Left ventricle myocardium superior (tissue), 1 donor: ENCODE measurements at regions not wholly inside any gene's neighbourhood (a gene's known extent, or its start where the extent isn't known, plus 50 kb on each side); places are given as distances from the start of the nearest gene placed in this dataset.
A peak's percentile ranks its signal among the peaks of the same experiment; 100 is the strongest.

Source experiments
- ATAC-seq: fragments of 200-7000 bp; cut with Tn5 transposase; one replicate; pipeline ENCODE4 v1.9.1; 2020; ENCODE audit warnings: mild to moderate bottlenecking, moderate library complexity
- DNase-seq: peaks from one replicate; pipeline ENCODE4 v3.0.0-alpha.2; 2020
- intact Hi-C: fragments of 100-400 bp; cut with micrococcal nuclease; formaldehyde crosslinking; loops from one replicate; pipeline ENCODE4 v1.11.0; 2022
- donor health status: DM: no; HTN: yes; CAD: no; lungs with severe emphysema.

DNA sequence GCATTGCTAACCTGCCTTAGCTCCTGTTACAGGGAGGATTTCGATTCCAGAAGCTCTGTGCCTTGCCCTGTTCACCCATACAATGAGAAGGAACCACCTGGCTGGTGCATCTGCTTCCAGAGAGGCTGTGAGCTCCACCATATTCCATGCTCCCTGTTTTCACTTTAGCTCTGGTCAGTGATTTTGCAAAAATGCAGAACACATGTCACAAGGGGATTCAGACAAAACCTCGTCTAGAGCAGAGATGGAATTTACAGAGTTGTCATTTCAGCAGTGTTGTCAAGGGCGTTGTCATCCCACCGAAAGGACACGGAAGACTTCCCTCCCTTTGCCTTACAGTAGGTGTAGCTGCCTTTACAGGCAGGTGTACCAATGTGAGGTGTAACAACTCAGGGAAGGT, 223.0 kb upstream of the ARID1B start:
- ATAC-seq (no peak), DNase-seq (no peak)
- intact Hi-C loops: no loop called here

DNA sequence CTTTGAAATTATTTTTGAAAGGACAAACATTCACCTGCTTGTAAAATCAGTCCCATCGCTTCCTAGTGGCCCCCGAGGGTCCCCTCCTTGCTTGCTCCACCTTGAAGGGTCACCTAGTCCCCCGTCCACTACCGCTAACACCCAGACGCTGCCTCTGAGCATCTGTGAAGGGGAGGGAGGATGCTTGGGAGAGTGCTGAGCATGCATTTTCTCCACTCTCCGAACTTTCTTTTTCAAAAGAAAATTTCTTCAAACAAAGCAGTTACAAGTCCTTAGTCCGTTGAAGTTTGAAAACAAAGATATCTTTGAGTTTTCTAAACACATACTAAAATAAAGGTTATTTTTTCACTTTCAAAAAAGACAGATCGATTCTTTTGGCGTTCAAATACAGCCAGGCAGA, 224.3 kb upstream of the ARID1B start:
- intact Hi-C loops: no loop called here
- DNase-seq: no peak
- ATAC-seq: no peak

DNA sequence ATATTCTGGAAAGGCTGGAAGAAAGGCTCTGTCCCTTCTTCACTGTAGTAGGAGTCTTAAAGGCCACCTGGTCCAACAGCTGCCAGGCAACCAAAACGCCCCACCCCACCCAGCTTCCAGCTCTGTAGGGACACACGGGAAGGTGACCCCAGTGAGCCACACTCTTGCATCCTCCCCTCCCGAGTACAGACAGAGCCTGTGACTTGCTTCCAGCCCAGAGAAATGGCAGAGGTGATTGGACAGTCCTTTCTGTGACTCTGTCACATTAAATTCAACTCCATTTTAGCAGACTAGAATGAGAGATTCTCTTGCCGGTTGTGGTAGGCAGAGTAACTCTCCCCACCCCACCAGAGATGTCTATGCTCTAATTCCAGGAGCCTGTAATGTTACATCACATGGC, 226.2 kb upstream of the ARID1B start:
- DNase-seq: no peak
- intact Hi-C loops: no loop called here
- no peak for ATAC-seq

DNA sequence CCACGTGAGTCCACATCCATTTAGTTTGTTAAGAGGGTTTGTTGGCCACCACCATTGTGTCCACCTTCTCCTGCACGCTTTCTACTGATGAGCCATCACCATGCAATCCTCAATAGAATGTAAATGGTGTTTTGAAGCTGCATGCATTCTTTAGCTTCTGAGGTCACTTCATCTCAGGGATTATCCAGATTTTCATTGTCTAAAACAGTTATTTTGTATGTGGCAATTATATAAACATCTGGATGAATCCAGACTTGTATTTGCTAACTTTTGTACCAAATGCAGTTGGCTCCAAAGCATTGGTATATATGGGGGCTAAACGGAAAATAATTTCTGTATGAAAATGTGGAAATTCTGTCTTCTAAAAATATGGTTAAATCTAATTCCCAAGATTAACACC, 231.2 kb upstream of the ARID1B start:
- intact Hi-C loops: no loop called here
- DNase-seq (no peak), ATAC-seq (no peak)

DNA sequence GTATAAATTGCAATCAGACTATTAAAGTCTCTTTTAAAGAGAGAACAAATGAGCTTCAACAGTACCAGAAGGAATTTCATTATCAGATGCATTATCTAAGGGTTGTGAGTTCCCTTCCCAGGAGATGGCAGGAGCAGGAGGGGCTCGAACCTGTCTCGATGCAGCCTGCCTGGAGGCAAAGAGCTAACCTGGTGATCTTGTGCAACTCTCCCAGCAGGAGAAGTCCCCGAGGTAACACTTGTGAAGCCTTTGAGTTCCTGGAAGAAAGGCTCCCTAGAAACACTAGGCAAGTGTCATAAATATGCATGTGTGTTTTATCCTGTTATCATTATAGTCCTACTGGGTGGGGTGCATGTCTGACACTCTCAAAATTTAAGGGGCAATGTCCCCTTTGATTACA, 232.2 kb upstream of the ARID1B start:
- ATAC-seq (no peak), DNase-seq (no peak)
- intact Hi-C loops: no loop called here

DNA sequence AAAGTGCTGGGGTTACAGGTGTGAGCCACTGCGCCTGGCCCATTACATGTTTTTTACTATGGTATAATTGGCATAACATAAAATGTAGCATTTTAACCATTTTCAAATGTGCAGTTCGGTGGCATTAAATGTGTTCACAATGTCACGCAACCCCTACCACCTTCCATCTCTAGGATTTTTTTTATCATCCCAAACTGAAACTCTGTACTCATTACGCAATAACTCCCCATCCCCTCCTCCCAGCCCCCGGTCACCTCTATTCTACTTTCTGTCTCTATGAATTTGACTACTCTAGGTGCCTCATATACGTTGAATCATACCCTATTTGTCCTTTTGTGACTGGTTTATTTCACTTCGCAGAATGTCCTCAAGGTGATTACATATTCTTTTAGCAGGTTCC, 233.1 kb upstream of the ARID1B start:
- ATAC-seq: no peak
- intact Hi-C loops: no loop called here
- no peak for DNase-seq

DNA sequence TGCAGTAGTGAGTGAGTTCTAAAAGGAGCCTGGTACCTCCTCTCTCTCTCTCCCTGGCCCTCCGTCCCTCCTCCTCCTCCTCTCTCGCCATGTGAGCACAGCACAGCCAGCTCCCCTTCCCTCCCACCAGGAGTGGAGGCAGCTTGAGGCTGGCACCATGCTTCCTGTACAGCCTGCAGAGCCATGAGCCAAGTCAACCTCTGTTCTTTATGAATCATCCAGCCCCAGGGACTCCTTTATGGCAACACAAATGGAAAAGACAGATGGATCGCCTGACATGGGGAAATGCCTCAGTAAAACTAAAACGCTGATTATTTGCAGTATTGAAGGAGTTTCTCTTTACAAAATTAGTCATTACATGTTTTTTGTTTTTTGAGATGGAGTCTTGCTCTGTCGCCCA, 233.7 kb upstream of the ARID1B start:
- intact Hi-C loops: no loop called here
- ATAC-seq (no peak), DNase-seq (no peak)

DNA sequence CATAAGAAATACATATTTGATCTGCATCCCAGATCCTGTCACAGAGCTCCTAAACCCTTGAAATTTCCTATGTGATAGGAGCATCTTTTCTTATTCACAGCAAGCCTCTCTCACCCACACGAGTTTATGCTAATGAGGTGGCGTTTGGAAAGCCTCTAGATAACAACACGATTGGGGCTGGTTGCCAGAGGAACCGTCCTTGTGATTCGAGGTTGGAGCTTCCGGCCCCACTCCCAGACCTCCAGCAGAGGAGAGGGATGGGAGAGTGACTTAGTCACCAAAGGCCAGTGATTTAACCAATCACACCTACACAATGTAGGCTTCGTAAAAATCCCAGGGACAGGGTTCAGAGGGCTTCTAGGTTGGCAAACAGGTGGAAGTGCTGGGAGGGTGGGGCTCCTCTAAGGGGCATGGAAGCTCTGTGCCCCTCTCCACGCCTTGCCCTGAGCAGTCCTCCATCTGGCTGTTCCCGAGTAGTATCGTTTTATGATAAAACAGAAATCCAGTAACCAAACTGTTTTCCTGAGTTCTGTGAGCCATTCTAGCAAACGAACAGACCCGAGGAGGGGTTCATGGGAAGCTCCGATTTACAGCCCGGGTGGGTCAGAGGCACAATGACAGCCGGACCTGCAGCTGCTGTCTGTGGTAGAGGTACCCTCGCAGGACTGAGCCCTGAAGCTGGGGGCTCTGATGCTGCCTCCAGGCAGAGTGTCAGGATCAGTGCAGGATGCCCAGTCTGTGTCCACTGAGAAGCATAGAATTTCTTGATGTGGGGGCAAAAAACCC, 238.1 kb upstream of the ARID1B start:
- no peak for ATAC-seq
- no peak for DNase-seq
- intact Hi-C loops: no loop called here

DNA sequence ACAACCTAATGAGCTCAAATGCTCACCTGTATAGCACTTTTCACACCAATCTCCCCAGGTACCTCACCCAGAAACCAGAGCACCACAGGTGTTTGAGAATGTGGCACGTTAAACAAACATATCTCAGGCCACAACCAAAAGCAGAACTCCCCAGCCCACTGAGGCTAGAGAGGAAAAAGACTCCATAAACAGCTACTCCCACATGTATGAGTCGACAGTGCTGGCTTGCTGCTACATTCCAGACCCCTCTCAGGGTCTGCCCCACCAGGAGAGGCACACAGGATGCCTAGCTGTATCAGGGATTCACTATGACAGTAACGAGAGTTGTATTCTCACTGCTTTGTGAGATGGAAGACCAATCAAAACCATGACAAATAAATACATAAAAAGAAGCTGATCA, 242.6 kb upstream of the ARID1B start:
- DNase-seq (no peak), ATAC-seq (no peak)
- intact Hi-C loops: no loop called here

DNA sequence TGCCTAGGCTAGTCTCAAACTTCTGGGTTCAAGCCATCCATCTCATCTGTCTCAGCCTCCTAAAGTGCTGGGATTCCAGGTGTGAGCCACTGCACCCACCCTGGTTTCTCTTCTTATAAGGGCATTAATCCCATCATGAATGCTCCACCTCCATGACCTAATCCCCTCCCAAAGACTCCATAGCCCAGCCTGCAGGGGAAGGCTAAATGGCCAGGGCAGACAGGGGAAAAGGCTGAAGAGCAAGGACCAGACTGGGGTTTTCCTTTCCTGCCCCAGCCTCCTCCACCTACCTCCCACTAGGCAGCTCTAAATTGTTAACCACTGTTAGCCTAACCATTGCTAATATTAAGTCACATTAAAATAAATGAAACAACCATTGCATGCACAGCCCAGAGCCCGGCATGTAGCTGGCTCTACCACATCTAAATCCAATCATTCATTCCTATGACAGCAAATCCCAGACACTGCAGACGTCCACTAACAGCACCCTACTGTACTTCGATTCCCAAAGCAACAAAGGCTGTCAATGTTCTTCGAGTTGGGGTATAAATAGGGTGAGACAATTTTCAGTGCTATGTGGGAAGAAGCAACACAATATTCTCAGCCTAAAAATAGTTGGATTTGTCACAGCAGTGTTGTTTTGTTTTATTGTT, 243.2 kb upstream of the ARID1B start:
- ATAC-seq: no peak
- intact Hi-C loops: no loop called here
- DNase-seq: no peak

DNA sequence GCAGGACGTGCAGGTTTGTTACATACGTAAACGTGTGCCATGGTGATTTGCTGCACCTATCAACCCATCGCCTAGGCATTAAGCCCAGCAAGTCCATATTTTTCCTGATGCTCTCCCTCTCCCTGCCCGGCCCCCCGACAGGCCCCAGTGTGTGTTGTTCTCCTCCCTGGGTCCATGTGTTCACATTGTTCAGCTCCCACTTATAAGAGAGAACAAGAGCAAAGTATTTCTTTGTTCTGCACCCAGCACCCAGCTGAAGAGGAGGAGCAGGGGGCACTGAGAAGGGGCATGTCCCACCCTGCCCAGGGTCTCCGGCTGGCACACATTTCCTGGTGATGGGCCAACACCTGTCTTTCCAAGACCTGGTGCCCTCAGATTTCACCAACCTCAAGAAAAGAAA, 251.1 kb upstream of the ARID1B start:
- ATAC-seq (no peak), DNase-seq (no peak)
- intact Hi-C loops: no loop called here

DNA sequence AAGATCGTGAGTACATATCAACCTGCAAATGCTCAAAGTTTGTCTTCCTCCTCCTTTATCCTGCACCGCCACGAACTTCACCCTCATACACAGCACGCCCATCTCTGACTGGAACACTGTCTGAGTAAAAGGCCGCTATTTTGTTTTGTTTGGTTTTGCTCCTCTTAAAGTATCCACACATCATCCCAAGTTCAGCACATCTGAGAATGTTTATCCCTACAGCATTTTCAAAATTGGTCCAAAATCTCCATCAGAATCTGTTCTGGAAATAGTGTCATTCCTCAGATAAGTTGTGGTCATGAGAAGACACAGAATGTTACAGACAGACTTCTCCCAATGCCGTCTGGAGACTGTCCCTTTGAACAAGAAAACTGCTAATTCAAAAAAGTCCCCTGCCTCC, 251.6 kb upstream of the ARID1B start:
- intact Hi-C loops: no loop called here
- ATAC-seq (no peak), DNase-seq (no peak)

DNA sequence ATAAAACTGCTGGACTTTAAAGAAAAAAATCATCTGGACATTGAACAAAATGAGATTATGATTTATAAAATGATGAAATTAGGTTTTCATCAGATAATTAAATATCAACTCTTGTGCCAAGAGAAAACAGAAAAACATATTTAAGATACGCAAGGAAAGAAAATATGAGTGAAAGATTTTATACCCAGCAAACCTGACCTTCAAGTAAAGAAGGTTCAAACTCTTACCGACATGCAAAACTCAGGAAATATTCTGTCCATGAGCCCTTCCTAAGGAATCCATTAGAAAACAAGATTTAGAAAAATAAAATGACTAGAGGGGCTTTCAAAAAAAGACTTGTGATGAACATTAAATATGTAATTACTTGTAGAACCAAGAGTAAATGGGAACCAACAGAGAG, 257.2 kb upstream of the ARID1B start:
- DNase-seq (no peak), ATAC-seq (no peak)
- intact Hi-C loops: no loop called here

DNA sequence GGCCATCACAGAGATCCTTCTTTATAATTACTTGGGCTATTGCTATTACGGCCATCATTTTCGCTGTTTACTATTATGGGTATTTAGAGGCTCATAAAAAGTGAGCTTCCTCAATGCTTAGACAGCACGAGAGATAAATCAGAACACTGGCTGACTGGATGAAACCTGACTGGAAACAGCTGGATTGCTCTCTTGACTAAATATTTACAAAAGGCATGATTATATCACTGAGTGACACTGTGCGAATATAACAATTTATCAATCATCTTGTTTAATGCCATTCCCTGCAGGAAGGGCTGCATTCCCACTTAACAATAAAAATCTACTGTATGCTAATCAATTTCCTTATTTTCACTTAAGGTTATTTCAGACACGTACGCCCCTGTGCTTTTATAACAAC, 260.1 kb upstream of the ARID1B start:
- DNase-seq (no peak), ATAC-seq (no peak)
- intact Hi-C loops: no loop called here

DNA sequence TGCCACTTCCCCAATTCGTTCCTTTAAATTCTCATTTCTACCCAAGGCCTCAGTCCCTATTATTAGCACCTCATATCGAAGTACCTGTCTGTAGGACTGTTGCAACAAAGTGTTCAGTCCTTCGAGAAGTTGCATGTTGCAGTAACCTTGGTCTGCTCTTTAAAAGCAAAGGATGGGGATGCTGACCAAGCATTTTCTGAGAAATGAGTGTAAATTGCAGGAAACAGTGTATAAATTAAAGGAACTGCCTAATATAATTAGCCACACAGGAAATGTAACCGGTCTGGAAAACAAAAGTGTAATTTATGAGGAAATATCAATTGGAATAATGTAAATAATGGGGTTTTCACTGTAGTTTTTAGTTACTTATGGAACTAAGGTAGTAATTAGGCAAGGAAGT, 261.9 kb upstream of the ARID1B start:
- intact Hi-C loops: no loop called here
- ATAC-seq (no peak), DNase-seq (no peak)

DNA sequence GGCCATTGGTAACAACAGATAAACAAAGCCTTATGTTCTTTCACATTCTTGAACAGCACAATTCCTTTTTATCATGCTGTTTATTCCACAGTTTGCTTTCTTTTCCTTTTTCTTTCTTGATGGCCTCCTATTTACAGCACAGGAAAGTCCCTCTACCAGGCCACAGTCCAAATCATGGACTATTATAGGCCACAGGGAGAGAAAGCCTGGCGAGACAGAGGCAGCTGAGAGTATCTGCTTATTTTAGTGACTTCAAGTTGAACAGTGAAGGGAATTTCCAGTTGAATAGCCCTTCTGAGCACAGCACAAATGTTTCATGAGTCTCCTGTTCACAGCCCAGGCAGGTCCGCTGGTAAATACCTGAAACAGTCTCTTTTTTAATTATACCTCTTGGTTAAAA, 263.7 kb upstream of the ARID1B start:
- no peak for DNase-seq
- peak; percentile 38 for ATAC-seq
- intact Hi-C loops: no loop called here

DNA sequence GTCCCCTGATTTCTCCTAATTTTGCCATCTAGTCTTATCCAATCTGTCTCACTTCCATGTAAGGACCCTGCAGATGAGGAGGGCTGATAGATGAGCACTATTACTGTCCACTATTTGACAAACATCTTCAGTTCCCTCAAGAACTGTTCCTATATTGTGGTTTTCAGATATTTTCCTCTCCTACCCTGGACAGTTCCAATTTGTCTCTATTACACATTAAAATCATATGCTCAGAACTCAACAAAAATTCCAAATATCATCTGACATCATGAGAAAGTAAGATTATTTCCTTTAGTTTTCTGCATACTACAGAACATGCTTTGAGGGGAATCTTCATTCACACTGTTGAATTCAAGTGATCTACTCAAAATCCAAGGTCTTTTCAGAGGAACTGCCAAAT, 265.6 kb upstream of the ARID1B start:
- DNase-seq: no peak
- ATAC-seq: no peak
- intact Hi-C loops: no loop called here

DNA sequence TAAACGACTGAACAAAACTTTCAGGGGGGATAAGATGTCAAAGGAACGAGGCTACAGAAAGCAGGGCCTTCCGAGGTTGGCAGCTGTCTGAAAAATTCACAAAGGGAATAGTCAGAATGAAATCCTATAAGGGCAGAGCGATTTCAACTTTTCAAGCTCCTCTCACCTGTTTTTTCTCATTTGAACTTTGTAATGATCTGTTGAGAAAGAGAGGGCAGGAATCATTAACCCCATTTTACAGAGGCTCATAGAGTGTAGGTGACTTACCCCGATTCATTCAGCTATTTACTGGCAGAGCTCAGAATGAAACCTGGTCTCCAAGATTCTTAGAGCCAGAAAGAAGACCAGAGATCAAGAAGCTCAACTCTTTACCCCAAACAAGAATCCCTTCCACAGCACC, 266.1 kb upstream of the ARID1B start:
- ATAC-seq (no peak), DNase-seq (no peak)
- intact Hi-C loops: no loop called here

DNA sequence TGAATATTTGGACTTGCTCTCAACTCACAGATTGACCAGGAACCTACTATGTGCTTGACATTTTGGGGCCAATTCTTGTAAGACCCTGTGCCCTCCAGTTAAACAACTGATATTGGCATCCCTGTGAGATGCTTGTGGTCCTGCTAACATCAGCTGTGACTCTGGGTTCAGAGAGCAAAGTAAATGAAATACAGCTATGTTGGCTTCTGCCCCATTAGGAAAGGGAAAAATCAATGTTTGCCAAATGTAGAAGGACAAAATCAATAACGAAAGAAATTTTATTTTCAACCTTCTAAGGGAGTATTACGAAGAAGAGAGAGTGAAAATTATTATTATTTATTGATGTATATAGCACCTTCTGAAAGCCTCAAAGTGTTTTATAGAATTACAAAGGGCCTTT, 266.9 kb upstream of the ARID1B start:
- ATAC-seq (no peak), DNase-seq (no peak)
- intact Hi-C loops: no loop called here

DNA sequence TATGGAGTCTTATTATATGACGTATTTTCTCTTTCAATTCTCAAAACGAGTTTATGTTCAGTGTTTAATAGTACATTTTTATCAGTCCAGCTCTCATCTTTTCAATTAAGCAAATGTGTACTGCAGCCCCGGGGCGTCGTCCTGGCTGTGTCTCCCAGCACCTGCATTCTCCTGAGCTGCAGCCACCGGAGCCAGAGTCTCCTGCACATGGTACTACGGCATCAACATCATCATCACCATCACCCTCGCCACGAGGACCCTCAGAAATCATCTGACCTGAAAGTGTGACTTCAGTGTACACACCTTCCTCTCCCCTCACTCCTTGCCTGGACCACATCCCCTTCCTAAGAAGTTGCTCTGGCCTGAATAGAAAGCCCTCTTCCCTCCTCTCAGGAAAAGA, 267.7 kb upstream of the ARID1B start:
- ATAC-seq (no peak), DNase-seq (no peak)
- intact Hi-C loops: no loop called here

DNA sequence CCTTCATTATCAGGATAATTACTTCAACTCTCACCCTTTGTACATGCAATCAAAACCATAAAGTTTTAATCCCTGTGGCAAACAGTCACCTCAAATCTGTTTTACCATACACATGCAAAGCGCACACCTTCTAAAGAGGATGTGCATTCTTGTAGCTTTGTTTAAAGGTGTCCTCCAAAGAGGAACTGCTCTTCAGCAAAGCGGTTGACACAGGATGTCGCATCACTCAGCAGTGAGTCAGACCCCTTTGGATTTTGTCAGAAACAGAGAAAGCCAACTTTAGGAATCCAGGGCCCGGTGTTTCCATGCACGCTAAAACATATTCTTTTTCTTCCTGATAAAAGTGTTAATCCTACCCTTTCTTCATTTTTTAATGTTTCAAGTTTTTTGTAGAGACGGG, 268.3 kb upstream of the ARID1B start:
- no peak for ATAC-seq
- intact Hi-C loops: no loop called here
- no peak for DNase-seq
